Activated CD8-positive, alpha-beta T cell treated with anti-CD3 and anti-CD28 coated beads, Interleukin-2, amount 10 ng/mL, durations not matched to agents 7 days and 5 days (primary cell): ENCODE measurements at regions not wholly inside any gene's neighbourhood (a gene's known extent, or its start where the extent isn't known, plus 50 kb on each side); places are given as distances from the start of the nearest gene placed in this dataset.
A peak's percentile ranks its signal among the peaks of the same experiment; 100 is the strongest.
"Not testable (repeated sequence)": the region's sequence is repeated elsewhere in the genome, so short reads cannot be mapped to it uniquely, and the experiment has no call there.

Experiments used
- ATAC-seq: fragments of 150-1000 bp; cut with Tn5 transposase; one replicate; pipeline ENCODE4 v1.10.0; 2021; ENCODE audit warnings: moderate library complexity
- CTCF ChIA-PET: fragments of 350-600 bp; sonication (Branson Sonifier 250); formaldehyde crosslinking; loops from one replicate; lab custom pipeline; 2021; ENCODE audit warnings: antibody characterized with exemption; lab: Charles Lee
- POLR2A ChIA-PET: fragments of 350-600 bp; sonication (Branson Sonifier 250); formaldehyde crosslinking; loops from one replicate; lab custom pipeline; 2021; ENCODE audit warnings: antibody characterized with exemption; lab: Charles Lee
- DNase-seq: peaks from one replicate; pipeline ENCODE4 v3.0.0-alpha.2; 2020
- H3K27ac Mint-ChIP-seq: one replicate; pipeline ENCODE4 v1.8.0; 2021; ENCODE audit warnings: mild to moderate bottlenecking, mixed read lengths
- H3K27me3 Mint-ChIP-seq: one replicate; pipeline ENCODE4 v1.8.0; 2021; ENCODE audit warnings: low read depth, mixed read lengths
- H3K36me3 Mint-ChIP-seq: one replicate; pipeline ENCODE4 v1.8.0; 2021; ENCODE audit warnings: low read depth, mixed read lengths
- H3K4me1 Mint-ChIP-seq: one replicate; pipeline ENCODE4 v1.8.0; 2021; ENCODE audit warnings: low read depth, mixed read lengths
- H3K4me3 Mint-ChIP-seq: one replicate; pipeline ENCODE4 v1.8.0; 2021; ENCODE audit warnings: mild to moderate bottlenecking, mixed read lengths
- H3K9me3 Mint-ChIP-seq: one replicate; pipeline ENCODE4 v1.8.0; 2022; ENCODE audit warnings: mixed read lengths; ENCODE audit not compliant: insufficient read depth

GRCh38 chr14:21924479-21924878, 250.9 kb upstream of the OR4E1 start:
- H3K9me3 Mint-ChIP-seq: peaks cover 21% of the 10 kb centered on the region
- POLR2A ChIA-PET: interaction anchor here (1.2 to 1.5 kb wide), 2 partner anchors 604 to 607 kb away, joined by 5 to 6 read pairs; no protein-coding TSS in a partner anchor
- H3K27ac Mint-ChIP-seq: peak overlapping the region; percentile 95

DNA sequence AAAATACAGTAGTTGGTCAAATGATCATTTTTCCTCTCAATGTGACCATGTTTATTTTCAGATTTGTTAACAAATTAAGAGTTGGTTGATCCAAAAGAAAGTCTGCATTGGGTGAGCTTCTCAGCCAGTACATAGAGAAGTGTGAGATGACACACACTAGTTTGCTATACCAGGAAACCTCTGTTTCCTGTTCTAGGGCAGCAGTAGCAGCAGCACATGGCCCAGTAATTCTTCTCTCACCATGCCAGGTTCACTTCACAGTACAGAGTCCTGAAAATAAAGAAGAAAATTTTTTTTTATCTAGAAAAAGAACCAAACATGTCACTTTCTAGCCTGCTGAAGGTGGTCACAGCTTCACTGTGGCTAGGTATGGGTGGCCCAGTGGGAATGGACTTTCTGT, 250.2 kb upstream of the OR4E1 start:
- H3K9me3 Mint-ChIP-seq: peaks cover 21% of the 10 kb centered on the region
- DNase-seq: peak; percentile 64
- peak overlapping the region; percentile 64 for H3K4me3 Mint-ChIP-seq
- H3K27me3 Mint-ChIP-seq: no peaks in the 10 kb centered on the region
- peak overlapping the region; percentile 95 for H3K27ac Mint-ChIP-seq
- H3K36me3 Mint-ChIP-seq: peaks cover 31% of the 10 kb centered on the region
- ATAC-seq: peak; percentile 89
- ChIA-PET CTCF (interaction anchor here (0.7 to 5.0 kb wide), 9 partner anchors 12 to 646 kb away, joined by 3 to 39 read pairs (median 4); no protein-coding TSS in a partner anchor), POLR2A (interaction anchor here (1.0 to 1.5 kb wide), 5 partner anchors 565 to 632 kb away, joined by 3 to 7 read pairs (median 6); no protein-coding TSS in a partner anchor)
- peaks cover 60% of the 10 kb centered on the region for H3K4me1 Mint-ChIP-seq

More at GRCh38 chr14:21924479-21924878, 250.9 kb upstream of the OR4E1 start:
- Mint-ChIP-seq H3K36me3 (peaks cover 31% of the 10 kb centered on the region), H3K4me1 (peaks cover 57% of the 10 kb centered on the region), H3K4me3 (peak overlapping the region; percentile 64), H3K27me3 (no peaks in the 10 kb centered on the region)
- peak; percentile 86 for ATAC-seq
- CTCF ChIA-PET: interaction anchor here (0.7 to 5.0 kb wide), 8 partner anchors 10 to 626 kb away, joined by 3 to 39 read pairs (median 6); no protein-coding TSS in a partner anchor
- peak; percentile 83 for DNase-seq

- Mint-ChIP-seq H3K27ac (peak overlapping the region; percentile 18), H3K4me3 (no peak overlapping the region), H3K27me3 (no peaks in the 10 kb centered on the region), H3K36me3 (peaks cover 33% of the 10 kb centered on the region), H3K9me3 (peaks cover 21% of the 10 kb centered on the region), H3K4me1 (peaks cover 79% of the 10 kb centered on the region)
- DNase-seq (no peak), ATAC-seq (no peak)
- ChIA-PET POLR2A (interaction anchor here (1.2 to 1.5 kb wide), 2 partner anchors 572 to 607 kb away, joined by 3 read pairs; no protein-coding TSS in a partner anchor), CTCF (interaction anchor here (1.0 to 9.2 kb wide), 10 partner anchors 9 to 648 kb away, joined by 3 to 99 read pairs (median 10); no protein-coding TSS in a partner anchor)
Measured at GRCh38 chr14:21921453-21921852, 247.8 kb upstream of the OR4E1 start.

DNA sequence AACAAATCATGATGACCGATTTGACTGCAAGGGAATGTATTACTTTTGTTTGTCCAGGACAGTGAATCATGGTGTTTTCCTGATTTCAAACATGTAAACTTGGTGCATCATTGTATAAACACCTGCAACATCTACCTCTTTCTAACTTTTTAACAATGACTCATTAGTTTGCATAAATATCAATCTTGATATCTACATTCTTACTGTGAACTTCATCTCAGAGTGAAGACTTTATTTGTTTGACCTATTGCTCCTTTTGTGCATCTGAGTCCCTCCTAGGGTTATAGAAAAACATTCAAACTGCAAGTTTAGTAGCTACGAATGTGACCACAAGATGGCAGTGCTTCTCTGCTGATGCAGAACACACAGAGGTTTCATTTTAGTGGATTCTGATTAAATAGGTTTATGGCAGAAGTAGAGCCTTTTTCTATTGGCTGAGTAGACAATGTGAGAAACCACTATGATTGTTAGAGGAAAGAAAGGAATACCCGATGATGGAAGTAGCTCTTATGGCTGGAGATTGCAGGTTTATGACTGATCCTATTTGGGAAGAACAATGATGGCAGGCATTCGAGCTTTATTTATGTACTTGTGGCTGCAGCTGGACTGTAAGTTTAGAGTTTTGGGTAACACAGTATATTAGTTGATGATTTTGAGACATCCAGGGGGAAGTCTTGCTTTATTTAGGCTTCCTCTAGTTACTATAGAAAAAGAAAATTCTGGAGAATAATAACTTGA, 244.2 kb upstream of the OR4E1 start:
- ATAC-seq (peak; percentile 65), DNase-seq (peak; percentile 84)
- H3K27ac Mint-ChIP-seq: peak overlapping the region; percentile 81
- POLR2A ChIA-PET: interaction anchor here (0.6 to 2.9 kb wide), 13 partner anchors 16 to 652 kb away, joined by 3 to 15 read pairs (median 4); no protein-coding TSS in a partner anchor
- H3K9me3 Mint-ChIP-seq: peaks cover 16% of the 10 kb centered on the region
- H3K36me3 Mint-ChIP-seq: peaks cover 15% of the 10 kb centered on the region
- no peaks in the 10 kb centered on the region for H3K27me3 Mint-ChIP-seq
- CTCF ChIA-PET: interaction anchor here (0.6 to 9.2 kb wide), 57 partner anchors 10 to 921 kb away, joined by 3 to 99 read pairs (median 4); partner anchors contain the start of gene DAD1
- peak overlapping the region; percentile 78 for H3K4me3 Mint-ChIP-seq
- H3K4me1 Mint-ChIP-seq: peaks cover 73% of the 10 kb centered on the region

- Mint-ChIP-seq H3K4me1 (peaks cover 64% of the 10 kb centered on the region), H3K4me3 (no peak overlapping the region), H3K27me3 (peaks cover 3% of the 10 kb centered on the region), H3K27ac (peak overlapping the region; percentile 58), H3K36me3 (peaks cover 4% of the 10 kb centered on the region), H3K9me3 (no peaks in the 10 kb centered on the region)
- ChIA-PET POLR2A (interaction anchor here (1.2 kb wide), 1 partner anchor 655 kb away, joined by 4 read pairs; no protein-coding TSS in a partner anchor), CTCF (interaction anchor here (1.6 to 9.2 kb wide), 8 partner anchors 10 to 654 kb away, joined by 7 to 77 read pairs (median 36); no protein-coding TSS in a partner anchor)
- no peak for DNase-seq
- ATAC-seq: no peak
Measured at GRCh38 chr14:21915826-21916225, 242.2 kb upstream of the OR4E1 start.

DNA sequence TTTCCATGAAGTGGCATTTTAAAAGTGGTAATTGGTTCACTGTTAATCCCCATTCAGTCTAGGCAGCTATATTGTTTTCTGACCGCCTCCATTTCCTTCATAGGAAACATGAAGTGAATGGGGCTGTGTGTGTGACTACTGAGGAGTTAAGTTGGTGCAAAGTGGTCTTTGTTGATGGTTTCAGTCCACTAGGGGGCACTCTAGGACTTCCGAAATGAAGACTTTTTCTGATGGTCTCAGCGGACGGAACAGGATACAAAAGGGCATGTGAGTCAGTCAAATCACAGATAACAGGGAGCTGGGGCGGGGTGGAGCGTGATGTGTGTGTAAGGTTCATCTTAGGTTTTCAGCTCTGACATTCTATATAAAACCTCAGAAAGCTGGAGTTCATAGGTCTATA, 240.1 kb upstream of the OR4E1 start:
- POLR2A ChIA-PET: interaction anchor here (0.7 to 1.5 kb wide), 4 partner anchors 11 to 656 kb away, joined by 3 to 11 read pairs (median 4); no protein-coding TSS in a partner anchor
- CTCF ChIA-PET: interaction anchor here (0.5 to 9.2 kb wide), 59 partner anchors 8 to 957 kb away, joined by 3 to 77 read pairs (median 6); partner anchors contain the start of gene LRP10
- peak; percentile 92 for DNase-seq
- peak overlapping the region; percentile 68 for H3K27ac Mint-ChIP-seq
- peaks cover 4% of the 10 kb centered on the region for H3K27me3 Mint-ChIP-seq
- ATAC-seq: peak; percentile 84
- no peaks in the 10 kb centered on the region for H3K9me3 Mint-ChIP-seq
- peaks cover 51% of the 10 kb centered on the region for H3K4me1 Mint-ChIP-seq
- peak overlapping the region; percentile 16 for H3K4me3 Mint-ChIP-seq
- H3K36me3 Mint-ChIP-seq: peaks cover 2% of the 10 kb centered on the region

DNA sequence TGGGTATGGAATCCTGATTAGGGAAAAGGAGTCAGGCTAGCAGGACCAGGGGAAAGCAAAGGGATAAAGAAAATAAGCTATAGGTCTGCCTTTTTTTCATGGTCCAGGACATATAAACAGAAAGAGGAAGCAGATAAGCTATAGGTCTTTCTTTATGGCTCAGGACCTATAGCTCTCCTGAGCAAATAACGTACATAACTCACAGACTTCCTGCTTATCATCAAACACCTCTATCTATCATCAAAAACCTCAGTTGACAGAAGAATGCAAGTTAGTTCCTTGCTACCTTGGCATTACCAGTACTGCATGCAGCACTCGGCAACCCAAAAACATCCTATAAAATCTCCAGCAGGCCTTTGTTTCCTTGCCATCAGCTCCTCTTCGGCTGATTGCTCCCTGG, 238.7 kb upstream of the OR4E1 start:
- Mint-ChIP-seq H3K4me1 (peaks cover 38% of the 10 kb centered on the region), H3K36me3 (no peaks in the 10 kb centered on the region), H3K9me3 (no peaks in the 10 kb centered on the region), H3K4me3 (no peak overlapping the region), H3K27ac (no peak overlapping the region), H3K27me3 (peaks cover 4% of the 10 kb centered on the region)
- CTCF ChIA-PET: interaction anchor here (0.8 to 6.7 kb wide), 18 partner anchors 10 to 741 kb away, joined by 3 to 72 read pairs (median 9); no protein-coding TSS in a partner anchor
- ATAC-seq (no peak), DNase-seq (no peak)
- POLR2A ChIA-PET: no interaction called here

DNA sequence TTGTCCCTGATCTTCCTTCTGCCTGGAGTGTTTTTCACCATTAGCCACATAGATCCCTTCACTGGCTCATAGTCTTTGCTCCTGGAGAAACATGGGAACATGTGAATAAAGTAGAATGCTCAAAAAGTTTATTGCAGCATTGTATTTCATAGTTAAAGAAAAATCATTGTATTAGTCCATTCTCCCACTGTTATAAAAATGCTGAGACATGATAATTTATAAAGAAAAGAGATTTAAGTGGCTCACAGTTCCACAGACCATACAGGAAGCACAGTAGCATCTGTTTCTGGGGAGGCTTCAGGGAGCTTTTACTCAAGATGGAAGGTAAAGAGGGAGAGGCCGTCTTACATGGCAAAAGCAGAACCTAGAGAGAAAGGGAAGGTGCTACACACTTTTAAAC, 238.3 kb upstream of the OR4E1 start:
- H3K4me1 Mint-ChIP-seq: peaks cover 33% of the 10 kb centered on the region
- H3K9me3 Mint-ChIP-seq: no peaks in the 10 kb centered on the region
- no peak overlapping the region for H3K4me3 Mint-ChIP-seq
- H3K27me3 Mint-ChIP-seq: peaks cover 4% of the 10 kb centered on the region
- DNase-seq (no peak), ATAC-seq (no peak)
- no peaks in the 10 kb centered on the region for H3K36me3 Mint-ChIP-seq
- ChIA-PET CTCF (interaction anchor here (0.8 to 6.7 kb wide), 19 partner anchors 9 to 1018 kb away, joined by 3 to 72 read pairs (median 9); partner anchors contain the start of gene PRMT5), POLR2A (no interaction called here)
- no peak overlapping the region for H3K27ac Mint-ChIP-seq

DNA sequence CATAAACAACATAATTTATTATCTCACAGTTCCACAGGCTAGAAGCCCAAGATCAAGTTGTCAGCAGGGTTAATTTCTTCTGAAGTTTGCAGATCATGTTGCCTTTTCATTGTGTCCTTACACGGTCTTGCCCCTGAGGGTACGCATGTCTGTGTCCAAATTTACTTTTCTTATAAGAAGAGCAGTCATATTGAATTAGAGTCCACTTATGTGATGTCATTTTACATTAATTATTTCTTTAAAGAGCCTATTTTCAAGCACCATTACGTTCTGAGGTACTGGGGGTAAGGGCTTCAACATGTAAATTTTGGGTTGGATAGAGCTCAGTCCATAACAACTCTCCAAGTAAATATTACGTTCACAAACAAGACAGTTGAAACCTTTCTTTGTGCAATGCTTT, 236.6 kb upstream of the OR4E1 start:
- Mint-ChIP-seq H3K27ac (no peak overlapping the region), H3K27me3 (peaks cover 4% of the 10 kb centered on the region), H3K9me3 (no peaks in the 10 kb centered on the region), H3K4me1 (peaks cover 18% of the 10 kb centered on the region), H3K36me3 (no peaks in the 10 kb centered on the region), H3K4me3 (no peak overlapping the region)
- no peak for DNase-seq
- ChIA-PET POLR2A (no interaction called here), CTCF (interaction anchor here (1.2 to 6.7 kb wide), 6 partner anchors 12 to 1076 kb away, joined by 3 to 72 read pairs (median 28); no protein-coding TSS in a partner anchor)
- ATAC-seq: no peak

DNA sequence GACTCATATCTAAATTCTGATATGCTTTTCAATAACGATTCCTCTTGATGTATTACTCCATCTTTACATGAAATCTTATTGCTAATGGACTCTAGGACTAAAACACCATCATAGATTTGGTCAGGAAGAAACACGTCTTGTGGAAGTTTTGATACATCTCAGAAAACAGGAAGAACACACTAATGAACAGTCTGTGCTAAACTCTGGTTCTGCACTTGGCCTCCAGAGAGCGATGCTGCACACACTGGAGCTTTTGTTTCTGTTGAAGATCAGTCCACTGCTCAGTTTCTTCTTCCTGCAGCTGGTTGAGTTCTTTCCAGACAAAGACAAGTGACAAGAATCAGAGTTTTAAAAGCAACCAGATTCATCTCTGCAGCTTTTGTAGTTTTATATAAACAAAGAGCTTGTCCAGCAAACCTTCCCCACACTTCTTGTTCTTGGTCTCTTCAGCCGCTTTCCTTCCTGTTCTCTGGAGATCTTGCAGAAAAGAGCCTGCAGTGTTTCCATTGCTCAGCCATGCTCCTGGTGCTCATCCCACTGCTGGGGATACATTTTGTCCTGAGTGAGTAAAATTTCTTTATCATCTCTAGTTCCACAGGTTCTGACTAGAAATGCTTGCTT, 229.1 kb upstream of the OR4E1 start:
- POLR2A ChIA-PET: interaction anchor here (0.8 kb wide), 1 partner anchor 11 kb away, joined by 5 read pairs; no protein-coding TSS in a partner anchor
- peak; percentile 88 for ATAC-seq

DNA sequence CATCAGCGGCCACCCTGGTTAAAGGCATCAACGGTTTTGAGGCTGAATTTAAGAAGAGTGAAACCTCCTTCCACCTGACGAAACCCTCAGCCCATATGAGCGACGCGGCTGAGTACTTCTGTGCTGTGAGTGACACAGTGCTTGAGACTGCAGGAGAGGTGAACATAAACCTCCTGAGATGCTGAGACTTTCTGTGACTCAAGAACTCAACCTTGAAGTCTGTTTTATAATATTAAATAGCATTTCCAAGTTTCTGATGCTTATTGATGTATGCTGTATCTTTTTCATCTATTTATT, 221.2 kb upstream of the OR4E1 start:
- H3K27ac Mint-ChIP-seq: peak overlapping the region; percentile 85
- ChIA-PET POLR2A (interaction anchor here (1.1 kb wide), 1 partner anchor 629 kb away, joined by 5 read pairs; no protein-coding TSS in a partner anchor), CTCF (interaction anchor here (0.7 to 8.9 kb wide), 11 partner anchors 8 to 675 kb away, joined by 3 to 72 read pairs (median 5); no protein-coding TSS in a partner anchor)
- H3K27me3 Mint-ChIP-seq, H3K4me1 Mint-ChIP-seq, H3K36me3 Mint-ChIP-seq, H3K9me3 Mint-ChIP-seq, DNase-seq: not testable (repeated sequence)
- peak overlapping the region; percentile 73 for H3K4me3 Mint-ChIP-seq
- peak; percentile 65 for ATAC-seq

More for the DNA sequence above, 229.1 kb upstream of the OR4E1 start:
- Mint-ChIP-seq H3K27me3 (no peaks in the 10 kb centered on the region), H3K27ac (peak overlapping the region; percentile 72), H3K9me3 (peaks cover 8% of the 10 kb centered on the region), H3K4me1 (peaks cover 13% of the 10 kb centered on the region), H3K4me3 (peak overlapping the region; percentile 77), H3K36me3 (peaks cover 5% of the 10 kb centered on the region)
- DNase-seq: peak; percentile 70
- CTCF ChIA-PET: interaction anchor here (0.6 to 1.1 kb wide), 13 partner anchors 9 to 667 kb away, joined by 3 to 13 read pairs (median 4); no protein-coding TSS in a partner anchor
